ENCODE measurements at regions not wholly inside any gene's neighbourhood (a gene's known extent, or its start where the extent isn't known, plus 50 kb on each side); places are given as distances from the start of the nearest gene placed in this dataset.

GRCh38 chr3:188940573-188940932 lies 231.2 kb upstream of the TPRG1 start:
- no peak for DNase-seq

DNA sequence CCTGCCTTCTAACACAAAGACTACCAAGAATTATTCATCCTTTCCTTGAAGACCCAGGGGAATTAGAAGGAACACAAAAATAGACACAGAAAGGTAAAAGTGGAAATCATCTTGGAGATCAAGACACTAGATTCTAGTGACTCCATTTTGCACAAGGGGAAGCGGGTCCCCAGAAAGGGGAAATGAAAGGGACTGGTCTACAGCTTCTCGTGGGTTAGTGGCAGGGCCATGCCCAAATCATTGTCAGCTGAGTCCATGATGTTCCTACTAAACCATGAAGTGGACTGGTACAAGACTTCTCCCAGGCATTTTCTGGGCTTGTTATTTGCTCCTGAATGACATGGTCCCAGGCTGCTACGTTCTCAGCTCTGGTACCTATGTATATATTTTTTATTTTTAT lies 230.7 kb upstream of the TPRG1 start:
- DNase-seq = no peak

GRCh38 chr3:188942191-188942590 lies 229.6 kb upstream of the TPRG1 start:
- DNase-seq = no peak

GRCh38 chr3:188943591-188943990 lies 228.2 kb upstream of the TPRG1 start:
- DNase-seq = no peak

DNA sequence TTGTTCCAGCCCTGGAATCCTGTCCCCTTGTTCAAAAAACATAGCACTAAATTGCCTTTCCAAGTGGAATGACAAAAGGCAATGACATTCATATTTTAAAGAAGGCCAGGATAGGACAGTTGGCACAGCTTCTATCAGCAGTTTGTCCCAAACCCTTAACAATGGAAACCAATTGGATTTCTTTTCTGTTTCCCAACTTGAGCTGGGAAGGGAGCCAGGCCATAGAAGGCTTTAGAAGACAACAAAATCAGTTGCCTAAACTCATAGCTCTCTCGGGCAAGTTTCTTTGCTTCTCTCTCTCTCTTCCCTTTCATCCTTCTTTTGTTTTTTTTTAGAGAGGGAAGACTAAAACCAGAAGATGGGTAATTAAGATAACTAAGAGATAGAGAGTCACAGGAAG lies 227.7 kb upstream of the TPRG1 start:
- DNase-seq = no peak

GRCh38 chr3:188946351-188947240 lies 225.2 kb upstream of the TPRG1 start:
- no peak for DNase-seq

GRCh38 chr3:188947401-188948280 lies 224.1 kb upstream of the TPRG1 start:
- DNase-seq = peak; percentile 95

- DNase-seq = no peak
These were observed 223.3 kb upstream of the TPRG1 start for GRCh38 chr3:188948281-188948996.

- no peak for DNase-seq
These were observed 222.8 kb upstream of the TPRG1 start for GRCh38 chr3:188948997-188949389.

GRCh38 chr3:188949456-188949855 lies 222.3 kb upstream of the TPRG1 start:
- no peak for DNase-seq

DNA sequence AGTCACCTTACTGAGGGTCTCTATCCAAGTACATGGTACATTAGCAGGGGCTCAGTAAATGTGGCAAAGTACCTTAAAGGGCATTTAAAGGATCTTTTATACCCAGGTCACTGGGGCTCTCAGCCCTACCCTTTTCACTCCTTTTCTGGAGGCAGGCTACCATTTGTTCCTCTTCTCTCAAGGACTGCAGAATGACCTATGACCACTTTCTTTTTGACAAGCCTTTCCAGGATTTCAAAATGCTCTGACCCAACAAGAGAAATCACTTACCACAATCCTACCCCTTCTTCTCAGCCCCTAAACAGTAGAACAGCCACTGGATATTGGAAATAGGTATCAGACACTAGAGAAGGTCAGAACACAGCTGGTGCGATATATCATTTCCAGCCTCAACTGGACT lies 221.8 kb upstream of the TPRG1 start:
- DNase-seq = no peak

DNA sequence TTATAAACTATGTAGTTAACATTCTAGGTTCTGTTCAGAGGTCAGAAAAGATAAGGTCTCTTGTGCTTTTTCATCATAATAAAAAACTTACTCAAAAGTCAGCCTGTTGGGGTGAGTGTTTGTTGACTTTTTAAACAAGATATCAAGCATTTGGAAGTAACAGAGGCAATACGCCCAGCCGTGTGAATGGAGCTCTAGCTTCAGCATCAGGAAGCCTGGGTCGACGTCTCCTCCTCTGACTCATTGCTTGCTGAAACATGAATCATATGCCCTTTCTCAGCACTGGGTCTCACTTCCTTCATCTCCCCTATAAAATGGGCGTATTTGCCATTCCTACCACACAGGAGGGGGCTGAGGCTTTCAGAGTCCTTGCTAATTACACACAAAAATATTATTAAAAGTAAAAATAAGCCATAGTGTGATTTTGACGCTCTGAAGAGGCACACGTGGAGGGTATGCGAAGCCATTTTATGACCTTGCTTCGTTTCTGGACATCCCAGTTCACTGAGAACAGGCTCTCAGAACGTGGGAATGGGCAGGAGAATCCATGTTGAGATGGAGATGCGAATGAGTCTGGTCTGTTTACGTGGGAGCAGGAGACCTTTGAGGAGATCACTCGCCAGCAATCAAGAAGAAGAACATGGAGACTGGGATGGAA lies 220.8 kb upstream of the TPRG1 start:
- no peak for DNase-seq

DNA sequence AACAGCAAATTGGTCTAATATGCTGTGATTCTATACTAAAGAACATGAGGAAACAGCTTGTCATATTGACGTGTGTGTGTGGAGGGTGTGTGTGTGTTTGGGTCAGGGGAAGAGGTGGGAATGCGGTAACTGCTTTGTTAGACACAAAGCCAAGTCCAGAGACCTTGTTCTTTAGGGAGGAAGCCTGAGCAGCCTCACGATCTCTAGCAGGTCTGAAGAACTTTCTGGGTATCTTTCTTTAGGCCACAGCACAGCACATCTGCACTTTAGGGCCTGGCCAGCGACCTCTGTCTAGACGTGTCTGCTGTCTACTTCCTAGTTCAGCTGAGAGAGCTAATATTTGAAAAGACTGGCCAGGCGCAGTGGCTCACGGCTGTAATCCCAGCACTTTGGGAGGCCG lies 220.0 kb upstream of the TPRG1 start:
- no peak for DNase-seq

DNA sequence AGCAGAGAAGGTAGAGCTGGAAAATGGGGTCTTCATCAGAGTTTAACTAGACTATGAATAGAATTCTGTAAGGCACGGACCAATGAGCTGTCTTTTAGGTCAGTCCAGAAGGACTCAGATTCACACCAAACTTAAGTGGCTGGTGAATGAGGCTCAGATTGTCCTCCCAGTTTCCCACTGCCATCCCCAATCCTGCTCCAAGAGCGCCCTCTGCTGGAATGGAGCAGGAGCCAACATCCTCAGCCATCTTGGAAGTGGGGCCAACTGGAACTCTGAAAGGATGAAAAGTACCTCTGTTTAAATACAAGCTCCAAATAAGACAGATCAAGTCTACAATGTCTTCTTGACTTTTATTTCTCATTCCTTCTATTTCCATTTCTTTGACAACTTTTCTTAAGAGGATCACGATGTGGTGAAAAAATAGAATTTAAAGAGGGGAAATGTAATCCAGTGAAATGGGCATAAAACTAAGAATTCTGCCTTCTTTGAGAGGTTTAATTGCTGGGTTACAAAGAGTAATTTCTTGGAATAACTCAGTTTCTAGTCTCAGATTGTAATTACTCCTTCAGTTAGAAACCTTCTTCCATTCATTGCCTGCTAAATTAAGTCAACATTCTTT lies 217.1 kb upstream of the TPRG1 start:
- DNase-seq = peak; percentile 90

- no peak for DNase-seq
These were observed 215.9 kb upstream of the TPRG1 start for GRCh38 chr3:188955919-188956318.

DNA sequence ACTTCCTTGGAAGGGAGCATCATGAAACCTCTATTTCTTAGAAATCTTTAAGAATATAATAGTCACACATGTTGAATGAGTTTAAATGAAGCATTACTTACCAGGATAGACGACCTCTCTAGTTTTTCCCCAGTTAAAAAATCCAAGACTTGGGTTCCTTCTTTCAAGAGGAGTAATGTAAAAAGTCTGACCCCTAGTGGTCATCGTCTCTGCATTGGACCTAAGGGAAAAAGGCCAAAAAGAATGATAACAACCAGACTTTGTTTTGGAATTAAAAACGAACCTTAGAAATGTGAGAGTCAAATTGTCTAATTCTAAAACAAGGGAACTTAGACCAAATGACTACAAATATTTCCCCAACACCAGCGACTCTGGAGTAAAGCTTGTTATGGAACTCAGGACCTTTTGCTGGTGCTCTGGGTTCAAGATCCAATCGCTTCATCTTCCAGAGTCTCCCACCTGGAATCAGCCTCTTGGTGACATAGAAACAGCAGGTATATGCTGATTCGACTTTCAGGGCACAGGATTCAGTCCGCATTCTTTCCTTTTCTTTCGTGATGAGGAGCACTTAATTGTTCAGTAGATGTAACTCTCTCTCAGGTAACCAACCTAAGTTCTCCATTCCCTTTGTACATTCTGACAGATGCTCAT lies 214.8 kb upstream of the TPRG1 start:
- no peak for DNase-seq

- DNase-seq = no peak
These were observed 212.8 kb upstream of the TPRG1 start for GRCh38 chr3:188959013-188959412.

GRCh38 chr3:188962253-188963247 lies 209.2 kb upstream of the TPRG1 start:
- no peak for DNase-seq

GRCh38 chr3:188964957-188965356 lies 206.8 kb upstream of the TPRG1 start:
- DNase-seq = no peak

- DNase-seq = no peak
These were observed 199.5 kb upstream of the TPRG1 start for GRCh38 chr3:188972310-188972709.
